ENCODE measurements at regions not wholly inside any gene's neighbourhood (a gene's known extent, or its start where the extent isn't known, plus 50 kb on each side); places are given as distances from the start of the nearest gene placed in this dataset.

DNA sequence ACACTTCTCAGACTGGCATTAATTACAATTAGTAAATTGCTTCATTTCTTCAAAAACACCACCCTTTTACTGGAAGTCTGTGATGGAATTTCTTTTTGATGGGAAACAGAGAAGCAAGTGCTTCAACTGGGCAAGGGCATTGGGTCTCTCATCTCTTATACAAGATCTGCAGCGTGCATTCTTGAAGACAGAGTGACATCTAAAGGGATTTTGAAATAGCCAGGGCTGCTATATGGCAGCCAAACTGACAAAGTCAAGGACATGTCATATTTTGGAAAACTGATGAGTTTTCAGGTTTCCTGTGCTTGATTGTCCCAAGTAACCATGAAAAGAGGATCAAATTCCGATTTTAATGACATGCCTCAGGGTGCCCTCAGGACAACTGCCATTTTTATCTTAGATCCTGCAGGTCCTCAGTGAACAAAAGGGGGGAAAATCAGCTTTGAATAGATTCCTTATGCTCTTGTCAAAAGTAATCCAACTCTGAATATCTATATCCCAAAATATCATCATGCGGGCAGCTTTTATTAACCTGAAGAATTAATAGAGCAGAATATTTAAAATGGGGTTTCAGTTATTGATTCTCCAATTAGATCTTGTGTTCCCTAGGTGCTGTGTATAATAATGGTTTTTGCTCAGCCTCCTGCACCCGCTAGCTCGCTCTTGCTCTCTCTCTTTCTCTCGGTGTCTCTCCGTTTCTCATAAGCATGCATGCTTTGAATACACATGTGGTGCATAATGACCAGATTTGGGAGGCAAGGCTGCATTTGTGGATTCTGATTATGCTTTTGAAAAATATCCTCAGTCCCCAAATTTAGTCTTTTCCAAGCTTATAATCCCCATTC, 221.8 kb downstream of the TTLL7 start:
- Histone ChIP-seq H3K9me3 (no peaks in the 10 kb centered on the region), H3K27me3 (no peaks in the 10 kb centered on the region), H3K4me3 (no peak overlapping the region), H3K4me1 (no peaks in the 10 kb centered on the region), H3K27ac (replicated peaks in 1 of 4) (no peak overlapping the region), H3K36me3 (no peaks in the 10 kb centered on the region)
- no peak for DNase-seq (ENCODE audit: extremely low spot score)
- whole genome bisulfite sequencing: 87% methylated on average over 7 of the region's 7 CpGs
- intact Hi-C loops (cut with DNase I): no loop called here
- no peak for TF ChIP-seq POLR2A (IDR thresholded peaks at IDR 0.05; ENCODE audit: low read depth)
- no peak for TF ChIP-seq CTCF (IDR thresholded peaks at IDR 0.05)
- no peak for TF ChIP-seq EP300 (IDR thresholded peaks at IDR 0.05)
- TF ChIP-seq POLR2AphosphoS5 (IDR thresholded peaks at IDR 0.05): no peak

GRCh38 chr1:83775977-83776603, 222.8 kb downstream of the TTLL7 start:
- no peak overlapping the region for H3K4me3 ChIP-seq
- WGBS: 95% methylated on average over 1 of the region's 1 CpG
- intact Hi-C loops (cut with DNase I): no loop called here

GRCh38 chr1:83773059-83773458, 225.9 kb downstream of the TTLL7 start:
- TF ChIP-seq POLR2AphosphoS5 (IDR thresholded peaks at IDR 0.05) (no peak), EP300 (IDR thresholded peaks at IDR 0.05) (no peak)
- WGBS: 29% methylated on average over 4 of the region's 4 CpGs
- no peaks in the 10 kb centered on the region for H3K36me3 ChIP-seq

More at GRCh38 chr1:83775977-83776603, 222.8 kb downstream of the TTLL7 start:
- no peaks in the 10 kb centered on the region for H3K4me1 ChIP-seq
- TF ChIP-seq EP300 (IDR thresholded peaks at IDR 0.05) (no peak), POLR2AphosphoS5 (IDR thresholded peaks at IDR 0.05) (no peak), POLR2A (IDR thresholded peaks at IDR 0.05; ENCODE audit: low read depth) (no peak), CTCF (IDR thresholded peaks at IDR 0.05) (no peak)
- no peaks in the 10 kb centered on the region for H3K9me3 ChIP-seq
- no peaks in the 10 kb centered on the region for H3K36me3 ChIP-seq
- DNase-seq (ENCODE audit: extremely low spot score): no peak
- no peak overlapping the region for H3K27ac ChIP-seq (replicated peaks in 1 of 4)
- H3K27me3 ChIP-seq: no peaks in the 10 kb centered on the region

DNA sequence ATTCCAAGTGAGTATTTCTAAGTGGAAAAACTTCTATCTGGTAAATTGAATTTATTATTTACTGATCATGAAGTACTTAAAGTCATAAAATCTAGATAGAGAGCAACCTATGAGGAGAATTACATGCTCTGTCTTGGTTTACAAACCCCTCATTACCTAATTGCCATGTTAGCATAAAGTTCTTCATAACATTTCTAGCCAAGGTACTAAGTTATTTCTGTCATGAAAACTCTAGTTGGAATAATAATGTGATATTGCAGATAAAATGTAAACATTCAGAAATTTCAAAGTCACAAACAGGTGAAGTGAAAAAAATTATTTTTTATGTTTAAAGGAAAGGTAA, 228.6 kb downstream of the TTLL7 start:
- Histone ChIP-seq H3K27ac (replicated peaks in 1 of 4) (no peak overlapping the region), H3K4me3 (no peak overlapping the region), H3K36me3 (no peaks in the 10 kb centered on the region), H3K27me3 (no peaks in the 10 kb centered on the region), H3K4me1 (peaks cover 0 to 3% (median 0%) of the 10 kb centered on the region in 4 donors), H3K9me3 (no peaks in the 10 kb centered on the region)
- intact Hi-C loops (cut with DNase I): no loop called here
- no peak for TF ChIP-seq CTCF (IDR thresholded peaks at IDR 0.05)
- TF ChIP-seq EP300 (IDR thresholded peaks at IDR 0.05): no peak
- no peak for TF ChIP-seq POLR2AphosphoS5 (IDR thresholded peaks at IDR 0.05)
- TF ChIP-seq POLR2A (IDR thresholded peaks at IDR 0.05; ENCODE audit: low read depth): no peak
- DNase-seq (ENCODE audit: extremely low spot score): no peak

More at GRCh38 chr1:83773059-83773458, 225.9 kb downstream of the TTLL7 start:
- Histone ChIP-seq H3K27me3 (no peaks in the 10 kb centered on the region), H3K4me3 (no peak overlapping the region), H3K27ac (replicated peaks in 1 of 4) (no peak overlapping the region), H3K4me1 (peaks cover 0 to 3% (median 0%) of the 10 kb centered on the region in 4 donors), H3K9me3 (no peaks in the 10 kb centered on the region)
- DNase-seq (ENCODE audit: extremely low spot score): no peak
- intact Hi-C loops (cut with DNase I): no loop called here

- Histone ChIP-seq H3K27me3 (no peaks in the 10 kb centered on the region), H3K4me1 (peaks cover 0 to 3% (median 0%) of the 10 kb centered on the region in 4 donors), H3K27ac (replicated peaks in 1 of 4) (no peak overlapping the region), H3K9me3 (no peaks in the 10 kb centered on the region), H3K36me3 (no peaks in the 10 kb centered on the region), H3K4me3 (no peak overlapping the region)
- TF ChIP-seq EP300 (IDR thresholded peaks at IDR 0.05) (no peak), CTCF (IDR thresholded peaks at IDR 0.05) (no peak), POLR2A (IDR thresholded peaks at IDR 0.05; ENCODE audit: low read depth) (no peak), POLR2AphosphoS5 (IDR thresholded peaks at IDR 0.05) (no peak)
- no peak for DNase-seq (ENCODE audit: extremely low spot score)
- intact Hi-C loops (cut with DNase I): no loop called here
- WGBS: 65% methylated on average over 3 of the region's 3 CpGs
Measured at GRCh38 chr1:83769594-83770318, 229.2 kb downstream of the TTLL7 start.
